ENCODE measurements at regions not wholly inside any gene's neighbourhood (a gene's known extent, or its start where the extent isn't known, plus 50 kb on each side); places are given as distances from the start of the nearest gene placed in this dataset.
"Not testable (repeated sequence)": the region's sequence is repeated elsewhere in the genome, so short reads cannot be mapped to it uniquely, and the experiment has no call there.

DNA sequence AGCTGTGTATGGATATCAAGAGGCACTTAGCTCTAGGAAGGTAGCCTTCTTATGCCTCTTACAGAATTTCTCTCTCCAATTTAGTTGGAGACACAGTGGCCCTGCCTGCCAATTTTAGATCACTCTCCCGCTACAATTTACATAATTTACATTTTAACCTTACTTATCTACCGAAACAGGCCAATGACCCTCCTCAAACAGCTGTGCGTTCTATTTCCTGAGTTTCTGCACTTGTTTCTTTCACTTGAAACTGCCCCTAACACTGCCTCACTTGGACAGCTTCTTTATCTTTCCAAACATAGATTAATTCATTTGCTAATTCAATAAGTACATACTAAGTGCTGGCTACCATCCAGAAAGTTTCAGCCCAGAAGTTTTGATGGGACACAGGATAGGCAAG is 52.9 kb upstream of the HDDC2 start:
- DNase-seq, result no peak

DNA sequence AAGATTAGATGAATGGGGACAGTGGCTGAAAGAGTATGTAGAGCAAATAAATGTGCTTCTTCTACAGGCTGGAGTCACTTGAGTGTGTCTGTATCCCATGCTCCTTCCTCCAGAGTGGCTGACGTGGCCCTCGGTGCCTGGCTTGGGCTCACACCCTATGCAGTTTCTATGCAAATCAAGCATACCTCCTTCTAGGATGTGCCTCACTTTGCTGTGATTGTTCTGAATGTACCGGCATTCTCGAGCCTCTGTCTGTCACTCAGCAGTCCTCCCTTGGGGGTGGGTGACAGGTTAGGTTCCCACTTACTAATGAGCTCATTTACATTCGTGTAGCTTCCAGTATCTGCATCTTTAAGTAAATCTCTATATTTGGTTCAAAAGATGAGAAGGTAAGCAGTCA is 55.1 kb upstream of the HDDC2 start:
- DNase-seq, result no peak

DNA sequence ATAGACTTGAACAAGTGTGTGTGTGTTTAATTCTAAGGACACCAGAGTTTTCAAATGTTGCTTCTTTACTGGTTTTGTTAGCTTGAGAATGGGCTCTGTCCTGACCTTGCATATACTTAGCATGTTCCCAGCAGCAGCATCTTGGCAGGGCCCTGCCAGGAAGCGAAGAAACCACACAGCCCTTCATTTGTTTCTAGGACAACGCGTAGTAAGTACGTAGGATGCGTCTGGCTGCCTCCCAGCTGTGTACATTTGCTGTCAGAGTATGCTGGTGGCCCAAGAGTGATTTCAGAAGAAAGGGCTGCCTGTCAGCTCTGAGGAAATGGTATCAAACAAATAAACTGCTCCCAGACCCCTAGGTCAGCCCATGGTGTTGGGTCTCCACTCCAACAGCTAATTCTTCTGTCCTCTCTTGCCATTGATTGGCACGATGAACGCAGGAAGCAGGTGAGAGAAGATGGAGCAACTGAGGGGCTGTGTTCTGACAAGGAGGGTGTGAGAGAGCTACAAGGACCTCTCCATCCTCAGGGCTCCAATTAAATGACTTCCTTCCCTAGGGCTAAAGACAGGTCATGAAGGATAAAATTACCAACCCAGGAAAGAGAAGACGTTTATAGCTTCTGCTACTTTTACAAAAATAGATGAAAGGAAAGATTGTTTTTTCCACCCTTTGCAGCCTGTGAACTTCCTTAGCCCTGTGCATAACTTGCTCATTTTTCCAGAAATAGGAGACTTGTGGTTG is 55.9 kb upstream of the HDDC2 start:
- DNase-seq, result no peak

DNA sequence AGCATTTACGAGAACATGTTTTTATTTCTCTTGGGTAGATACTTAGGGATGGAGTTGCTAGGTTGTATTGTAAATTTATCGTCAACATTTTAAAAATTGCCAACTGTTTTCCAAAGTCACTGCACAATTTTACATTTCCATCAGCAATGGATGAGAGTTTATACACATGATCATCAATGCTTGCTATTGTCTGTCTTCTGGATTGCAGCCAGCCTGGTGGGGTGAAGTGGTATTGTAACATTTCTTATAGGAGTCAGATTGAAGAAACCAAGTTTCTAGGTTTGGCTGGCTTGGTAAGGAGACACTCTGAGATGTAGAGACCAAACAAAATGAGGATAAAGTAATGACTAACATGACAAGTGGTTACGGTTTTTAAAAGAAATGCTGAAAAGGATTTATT is 57.1 kb upstream of the HDDC2 start:
- no peak for DNase-seq

DNA sequence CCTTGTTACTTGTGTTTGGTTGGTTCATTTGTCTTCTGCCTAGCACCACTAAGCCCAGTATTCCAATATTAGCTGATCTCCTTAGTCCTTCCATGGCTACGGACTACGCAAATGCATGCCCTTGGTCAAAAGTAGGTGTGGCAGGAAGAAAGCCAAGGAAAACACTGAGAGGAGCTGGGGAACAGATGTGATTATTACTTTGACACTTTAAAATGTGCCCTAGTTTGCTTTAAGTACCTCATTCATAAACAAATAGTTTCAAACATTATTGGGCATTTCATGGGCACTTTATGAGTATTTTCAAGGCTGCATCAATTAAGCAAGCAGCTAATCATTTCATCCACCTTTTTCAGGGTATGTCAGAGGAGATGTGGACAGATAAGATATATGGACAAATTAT is 60.1 kb upstream of the HDDC2 start:
- no peak for DNase-seq

DNA sequence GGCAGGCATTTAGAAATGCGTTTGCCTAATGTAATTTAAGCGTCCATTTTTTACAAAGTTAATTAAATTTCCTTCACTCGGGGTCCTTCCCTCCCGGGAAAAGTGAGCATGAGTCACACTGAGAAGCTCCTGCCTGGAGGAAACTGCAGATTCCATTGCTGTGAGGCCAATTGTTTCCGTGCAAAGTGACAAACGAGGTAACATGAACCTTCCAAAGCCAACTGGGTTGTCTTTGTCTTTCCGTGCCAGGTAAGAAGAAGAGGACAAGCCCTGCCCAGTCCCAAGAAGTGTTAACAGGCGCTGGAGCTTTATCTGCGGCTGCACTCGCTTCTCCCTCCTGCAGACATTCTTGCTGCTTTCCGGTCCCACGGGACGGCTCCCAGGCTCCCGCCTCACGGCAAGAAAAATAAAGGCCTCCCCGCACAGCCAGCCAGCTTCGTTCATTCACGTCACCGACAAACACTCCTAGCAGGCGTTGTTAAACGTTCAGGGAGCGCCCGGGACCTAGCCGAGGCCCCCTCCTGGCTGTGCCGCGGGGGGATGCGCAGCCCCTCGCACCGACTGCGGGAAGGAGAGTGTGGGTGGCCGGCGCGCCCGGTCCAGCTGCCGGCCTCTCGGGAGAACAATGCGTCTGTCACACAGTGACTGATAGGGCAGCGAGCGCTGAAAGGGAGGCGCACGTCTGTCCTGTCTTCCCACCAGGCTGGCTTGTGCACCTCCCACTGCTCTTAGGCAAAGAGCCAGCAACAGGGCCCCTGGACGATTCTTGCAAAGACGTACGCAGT is 61.5 kb upstream of the HDDC2 start:
- no peak for DNase-seq

DNA sequence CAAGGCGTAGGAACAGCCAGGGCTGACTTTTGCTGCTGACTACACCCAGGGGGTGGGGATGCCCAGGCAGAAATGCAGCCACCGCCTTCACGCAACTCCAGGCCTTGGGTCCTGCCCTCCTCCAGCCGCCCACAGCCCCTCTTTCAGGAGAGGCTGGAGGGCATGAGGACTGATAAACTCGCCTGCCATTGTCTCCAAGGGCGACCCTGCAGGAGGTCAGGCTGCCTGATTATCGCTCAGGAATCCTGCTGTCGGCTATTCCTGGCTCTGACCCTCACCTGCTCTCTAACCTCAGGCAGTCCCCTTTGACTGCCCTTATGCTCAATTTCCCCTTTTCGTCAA is 62.0 kb upstream of the HDDC2 start:
- no peak for DNase-seq

DNA sequence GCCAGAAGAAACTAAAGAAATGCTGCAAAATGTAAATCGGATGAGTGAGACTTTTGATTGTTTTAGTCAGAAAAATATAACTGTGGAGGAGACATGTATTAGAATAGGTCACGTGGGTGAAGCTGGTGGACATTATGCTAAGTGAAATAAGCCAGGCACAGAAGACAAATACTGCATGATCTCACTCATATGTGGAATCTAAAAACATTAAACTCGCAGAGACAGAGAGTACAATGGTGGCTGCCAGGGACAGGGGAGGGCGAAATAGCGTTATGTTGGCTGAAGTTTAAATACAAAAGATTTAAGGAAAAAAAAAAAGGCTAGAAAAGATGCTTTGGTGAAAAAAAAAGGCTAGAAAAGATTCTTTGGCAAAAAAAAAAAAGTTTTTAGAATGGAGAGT is 63.5 kb upstream of the HDDC2 start:
- no peak for DNase-seq

DNA sequence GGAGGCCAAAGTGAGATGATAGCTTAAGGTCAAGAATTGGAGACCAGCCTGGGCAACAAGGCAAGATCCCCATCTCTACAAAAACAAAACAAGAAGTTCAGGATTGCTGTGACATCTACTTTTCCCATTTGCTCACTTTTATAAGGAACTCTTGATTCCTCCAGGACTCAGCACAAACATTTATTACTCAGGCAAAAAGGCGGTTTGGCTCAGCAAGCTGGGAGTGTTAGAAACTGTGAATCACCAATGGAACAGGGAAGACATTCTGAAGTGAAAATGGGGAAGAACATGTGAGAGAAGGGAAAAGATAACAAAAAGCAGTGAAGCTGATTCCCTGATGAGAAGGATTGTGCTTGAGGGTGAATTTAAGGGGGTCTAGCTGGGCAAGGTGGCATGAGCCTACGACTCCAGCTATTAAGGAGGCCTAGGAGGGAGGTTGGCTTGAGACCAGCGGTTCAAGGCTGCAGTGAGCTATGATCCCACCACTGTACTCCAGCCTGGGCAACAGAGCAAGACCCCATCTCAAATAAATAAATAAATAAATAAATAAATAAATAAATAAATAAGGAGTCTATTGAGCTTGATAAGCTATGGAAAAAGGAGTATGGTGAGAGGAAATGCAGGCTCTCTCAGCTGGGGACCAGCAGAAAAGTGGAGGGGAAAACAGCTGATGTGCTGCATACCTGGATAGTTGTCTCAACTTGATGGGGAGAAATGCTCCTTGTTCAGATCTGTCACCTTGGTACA is 65.4 kb upstream of the HDDC2 start:
- no peak for DNase-seq

DNA sequence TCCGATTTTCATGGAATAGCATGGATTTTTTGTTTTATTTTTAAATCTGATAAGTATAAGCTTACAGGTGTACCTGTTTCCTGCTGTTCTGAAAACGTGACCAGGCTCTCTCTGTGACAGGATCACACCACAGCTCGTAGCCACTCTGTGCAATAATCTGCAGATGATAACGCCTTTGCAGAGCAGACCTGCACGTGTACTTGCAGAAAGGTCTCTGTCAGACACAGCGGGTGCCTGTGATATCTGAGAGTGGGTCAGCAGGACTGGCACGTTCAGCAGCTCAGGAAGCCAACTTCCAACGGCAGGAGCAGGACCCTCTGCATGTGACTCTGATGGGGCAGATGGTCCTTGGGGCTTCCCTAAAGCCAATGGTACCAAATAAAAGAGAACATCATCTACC is 68.6 kb upstream of the HDDC2 start:
- no peak for DNase-seq

DNA sequence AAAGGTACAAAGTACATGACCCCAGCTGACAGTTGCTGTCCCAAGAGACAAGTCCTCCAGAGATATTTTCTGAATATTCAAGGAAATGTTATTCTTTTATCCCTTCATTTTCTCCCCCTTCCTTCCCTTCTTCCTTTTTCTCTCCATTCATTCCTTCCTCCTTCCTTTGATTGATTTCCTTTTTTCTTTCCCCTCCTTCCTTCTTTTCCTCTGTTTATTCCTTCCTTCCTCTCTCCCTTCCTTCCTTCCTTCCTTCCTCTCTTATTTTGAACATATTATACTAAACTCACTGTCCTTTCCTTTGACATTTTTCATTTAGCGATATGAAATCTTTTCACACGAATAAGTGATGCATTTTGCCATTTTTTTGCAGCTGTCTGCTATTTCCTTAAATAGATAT is 73.2 kb upstream of the HDDC2 start:
- no peak for DNase-seq

DNA sequence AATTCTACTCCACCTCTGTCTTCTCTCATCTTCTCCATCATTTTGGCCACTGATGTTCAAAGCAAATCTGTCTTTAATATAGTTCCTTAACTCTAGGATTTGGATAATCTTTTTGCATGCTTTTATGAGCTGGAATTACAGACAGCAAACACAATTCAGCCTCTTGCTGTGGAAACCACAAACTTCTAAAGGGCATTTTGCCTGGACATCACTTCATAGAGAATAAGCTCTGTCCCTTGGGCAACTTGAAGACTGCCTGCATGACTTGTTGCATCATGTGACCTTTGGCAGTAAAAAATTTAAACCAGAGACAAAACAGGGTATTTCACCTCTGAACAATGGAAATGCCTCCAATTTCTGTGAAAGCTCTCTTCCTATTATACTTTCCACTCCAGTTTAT is 74.1 kb upstream of the HDDC2 start:
- DNase-seq, result no peak

DNA sequence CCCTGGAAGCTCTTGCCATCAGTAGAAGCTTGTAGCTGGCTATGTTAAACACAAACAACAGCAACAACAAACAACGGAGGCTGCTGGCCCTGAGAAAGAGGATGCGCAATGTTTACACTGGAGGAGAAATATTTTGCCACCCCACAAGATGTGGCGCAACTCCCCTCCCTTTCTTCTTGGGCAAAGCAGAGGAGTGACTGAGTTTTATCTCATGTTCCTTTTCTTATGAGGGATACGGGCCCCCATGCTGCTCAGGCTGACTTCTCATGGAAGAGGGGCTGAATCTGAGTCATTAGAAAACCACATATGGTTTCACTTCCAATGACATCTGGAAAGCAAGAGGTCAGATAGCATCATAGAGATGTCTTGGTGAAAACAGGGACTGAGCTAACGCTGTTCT is 75.9 kb upstream of the HDDC2 start:
- DNase-seq, result peak; percentile 17

DNA sequence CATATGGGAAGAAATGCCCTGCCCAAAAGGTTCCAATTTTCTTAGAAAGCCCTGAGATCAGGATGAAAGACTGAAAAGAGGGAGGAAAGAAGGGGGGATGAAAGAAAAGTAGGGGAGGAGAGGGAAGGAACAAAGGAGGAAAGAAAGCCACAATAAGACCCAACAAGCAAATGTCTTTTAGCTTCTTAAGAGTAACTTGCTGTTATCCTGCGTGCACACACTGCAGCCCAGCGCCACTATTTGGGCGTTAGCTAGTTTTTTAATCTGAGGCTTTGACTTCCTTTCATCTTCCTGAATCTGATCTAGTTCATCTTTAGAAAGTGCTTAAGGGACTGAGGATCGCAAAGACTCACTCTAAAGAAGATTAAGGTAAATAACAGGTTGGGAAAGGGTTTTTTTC is 77.4 kb upstream of the HDDC2 start:
- no peak for DNase-seq

DNA sequence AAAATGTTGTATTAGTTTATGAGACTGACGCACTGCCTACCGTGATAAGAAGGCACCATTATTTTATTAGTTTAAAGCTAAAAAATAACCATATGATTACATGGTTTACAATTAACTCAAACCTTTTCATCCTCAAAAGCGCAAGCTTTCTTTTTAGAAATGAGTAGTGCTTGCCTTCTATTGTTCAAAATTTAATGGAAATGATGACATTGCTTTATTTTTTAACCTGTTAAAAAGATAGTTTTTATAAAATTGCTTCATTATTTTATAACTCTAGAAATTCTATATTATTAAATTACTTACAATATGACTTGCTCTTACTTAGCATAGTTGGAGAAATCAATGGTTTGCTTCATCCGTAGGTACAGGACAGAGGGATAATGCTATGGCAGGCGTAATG is 78.7 kb upstream of the HDDC2 start:
- DNase-seq, result no peak

DNA sequence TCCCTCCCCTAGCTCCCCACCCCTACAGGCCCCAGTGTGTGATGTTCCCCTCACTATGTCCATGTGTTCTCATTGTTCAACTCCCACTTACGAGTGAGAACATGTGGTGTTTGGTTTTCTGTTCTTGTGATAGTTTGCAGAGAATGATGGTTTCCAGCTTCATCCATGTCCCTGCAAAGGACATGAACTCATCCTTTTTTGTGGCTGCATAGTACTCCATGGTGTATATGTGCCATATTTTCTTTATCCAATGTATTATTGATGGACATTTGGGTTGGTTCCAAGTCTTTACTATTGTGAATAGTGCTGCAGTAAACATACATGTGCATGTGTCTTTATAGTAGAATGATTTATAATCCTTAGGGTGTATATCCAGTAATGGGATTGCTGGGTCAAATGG is 84.6 kb upstream of the HDDC2 start:
- not testable (repeated sequence) for DNase-seq

DNA sequence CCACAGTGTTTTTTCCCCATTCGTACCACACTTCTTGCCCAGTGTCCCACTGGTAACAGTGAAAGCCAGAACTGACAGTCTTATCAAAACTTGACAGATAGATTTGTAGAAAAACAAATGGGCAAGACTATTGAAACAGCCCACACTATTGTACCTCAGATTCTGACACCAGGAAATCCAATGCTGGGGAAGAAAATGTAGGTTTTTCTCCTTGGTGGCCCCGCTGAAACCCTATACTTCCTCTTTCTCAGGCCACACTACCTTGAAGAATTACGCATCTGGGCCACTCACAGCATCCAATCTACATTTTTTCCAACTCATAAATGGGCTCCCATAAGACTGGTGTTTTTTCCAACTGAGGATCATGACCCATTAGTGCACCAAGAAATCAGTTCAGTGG is 90.9 kb upstream of the HDDC2 start:
- no peak for DNase-seq

DNA sequence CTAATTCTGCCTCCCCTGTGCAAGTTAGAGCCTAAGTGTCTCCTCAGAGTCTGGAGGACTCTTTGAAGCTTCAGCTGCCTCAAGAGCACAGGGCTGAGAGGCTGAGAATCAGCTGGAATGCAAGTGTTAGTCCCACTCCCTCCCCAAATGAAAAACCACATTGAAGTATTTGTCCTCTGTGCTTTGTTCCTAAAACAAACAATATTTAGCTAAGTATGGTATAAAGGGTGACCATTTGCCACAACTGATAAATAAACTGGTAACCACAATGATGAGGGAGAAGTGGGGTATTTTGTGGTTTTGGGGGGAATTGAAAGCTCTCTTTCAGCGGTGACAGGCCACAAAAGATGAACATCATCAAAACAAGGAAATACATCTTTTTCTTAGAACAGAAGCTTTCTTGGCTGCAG is 91.7 kb upstream of the HDDC2 start:
- no peak for DNase-seq

DNA sequence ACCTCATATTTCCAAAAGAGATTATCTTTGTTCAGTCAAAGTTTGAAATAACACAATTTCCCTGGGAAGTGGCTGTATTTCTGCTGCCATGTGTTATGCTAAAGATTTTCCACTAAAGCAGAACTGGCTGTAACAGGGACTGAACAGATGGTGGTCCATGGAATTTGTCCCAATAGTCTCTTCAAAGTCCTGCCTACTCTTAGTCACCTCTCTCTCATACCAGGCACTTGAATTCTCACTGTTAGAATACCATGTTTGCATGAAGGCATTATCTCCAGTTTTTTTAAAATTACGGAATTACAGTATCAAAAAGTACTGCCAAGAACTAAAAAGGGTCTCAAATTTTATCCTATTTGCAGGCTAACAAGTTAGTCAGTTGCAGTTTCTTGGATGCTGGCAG is 105.0 kb upstream of the HDDC2 start:
- DNase-seq, result no peak

DNA sequence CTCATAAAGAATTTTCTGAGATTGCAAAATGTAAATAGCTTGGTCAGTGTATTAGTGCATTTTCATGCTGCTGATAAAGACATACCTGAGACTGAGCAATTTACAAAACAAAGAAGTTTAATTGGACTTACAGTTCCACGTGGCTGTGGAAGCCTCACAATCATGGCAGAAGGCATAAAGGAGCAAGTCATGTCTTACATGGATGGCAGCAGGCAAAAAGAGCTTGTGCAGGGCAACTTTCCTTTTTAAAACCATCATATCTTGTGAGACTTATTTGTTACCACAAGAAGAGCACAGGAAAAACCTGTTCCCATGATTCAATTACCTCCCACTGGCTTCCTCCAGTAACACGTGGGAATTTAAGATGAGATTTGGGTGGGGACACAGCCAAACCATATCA is 112.7 kb upstream of the HDDC2 start:
- DNase-seq, result no peak

DNA sequence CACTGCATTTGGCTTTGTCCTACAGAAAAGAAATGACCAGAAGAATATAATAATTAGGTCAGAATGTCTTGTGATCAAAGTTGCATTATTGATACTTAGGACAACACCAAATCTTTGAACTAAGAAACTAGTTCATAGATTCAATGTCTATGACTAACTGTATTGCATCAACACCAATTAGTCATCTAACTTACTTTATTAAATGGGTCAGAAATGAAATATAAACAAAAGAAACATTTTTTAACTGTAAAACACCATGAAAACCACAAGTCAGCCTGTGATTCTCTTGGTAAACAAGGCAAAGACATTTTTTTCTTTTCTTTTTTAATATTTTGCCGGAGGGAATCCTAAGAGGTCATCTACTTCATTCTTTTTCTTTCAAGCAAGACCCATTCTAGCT is 114.1 kb upstream of the HDDC2 start:
- no peak for DNase-seq

DNA sequence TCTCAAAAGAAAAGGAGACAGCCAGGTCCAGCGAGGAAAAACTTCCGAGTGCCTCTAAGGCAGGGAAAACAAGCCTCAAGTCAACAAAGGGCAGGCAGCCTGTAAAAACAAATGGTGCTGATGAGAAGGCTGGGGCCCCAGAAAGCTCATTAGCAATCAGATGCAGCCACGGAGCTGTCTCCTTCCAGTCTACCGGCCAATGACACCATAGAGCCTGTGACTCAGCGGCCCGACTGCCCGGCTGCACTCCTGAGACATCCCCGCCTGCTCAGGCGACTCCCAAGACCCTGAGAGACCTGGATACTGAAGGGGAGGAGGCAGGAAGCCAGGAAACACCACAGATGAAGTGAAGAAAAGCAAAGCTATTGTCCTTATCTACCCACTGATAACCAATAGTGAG is 120.1 kb upstream of the HDDC2 start:
- peak; percentile 78 for DNase-seq

DNA sequence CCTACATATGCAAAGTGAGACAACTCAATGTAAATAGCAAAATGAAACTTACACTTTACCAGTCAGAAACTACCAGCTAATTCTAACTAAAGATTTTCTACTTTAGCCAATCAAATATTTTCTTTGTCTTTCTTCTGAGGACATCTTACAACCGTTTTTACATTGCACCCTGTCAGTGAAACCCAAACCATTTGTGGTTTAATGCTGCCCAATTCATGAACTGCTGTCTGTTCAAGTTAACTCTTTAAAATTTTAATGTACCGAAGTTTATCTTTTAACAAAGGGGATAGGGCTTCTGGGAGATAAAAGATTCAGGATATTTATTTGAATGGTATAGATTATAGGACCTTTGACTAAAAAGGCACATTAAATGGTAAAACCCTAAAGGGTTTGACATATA is 121.3 kb upstream of the HDDC2 start:
- no peak for DNase-seq

DNA sequence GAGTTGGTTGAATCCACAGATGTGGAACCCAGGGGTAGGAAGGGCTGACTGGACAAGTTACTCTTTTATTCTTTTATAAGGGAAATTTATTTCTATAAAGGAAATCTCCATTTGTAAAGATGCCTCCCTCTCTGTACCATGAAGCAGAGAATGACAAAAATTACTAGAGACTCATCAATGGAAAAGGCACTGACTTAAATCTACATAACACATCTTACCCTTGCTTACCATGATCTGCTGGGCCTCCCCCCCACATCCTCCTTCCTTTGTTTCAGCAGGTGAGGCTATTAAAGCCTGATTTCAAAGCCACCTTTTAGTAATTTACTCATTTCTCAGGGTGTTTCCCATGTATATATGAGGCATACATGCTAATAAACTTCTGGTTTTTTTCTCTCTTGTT is 130.2 kb upstream of the HDDC2 start:
- DNase-seq, result no peak

Data from NCI-H226 (cell line).